Right hindlimb (tissue), 1 donor: ENCODE measurements at regions not wholly inside any gene's neighbourhood (a gene's known extent, or its start where the extent isn't known, plus 50 kb on each side); places are given as distances from the start of the nearest gene placed in this dataset.
A peak's percentile ranks its signal among the peaks of the same experiment; 100 is the strongest.
"Not testable (repeated sequence)": the region's sequence is repeated elsewhere in the genome, so short reads cannot be mapped to it uniquely, and the experiment has no call there.

ENCODE experiments used
- DNase-seq: peaks from one replicate; pipeline ENCODE4 v3.0.0-alpha.2; 2018

DNA sequence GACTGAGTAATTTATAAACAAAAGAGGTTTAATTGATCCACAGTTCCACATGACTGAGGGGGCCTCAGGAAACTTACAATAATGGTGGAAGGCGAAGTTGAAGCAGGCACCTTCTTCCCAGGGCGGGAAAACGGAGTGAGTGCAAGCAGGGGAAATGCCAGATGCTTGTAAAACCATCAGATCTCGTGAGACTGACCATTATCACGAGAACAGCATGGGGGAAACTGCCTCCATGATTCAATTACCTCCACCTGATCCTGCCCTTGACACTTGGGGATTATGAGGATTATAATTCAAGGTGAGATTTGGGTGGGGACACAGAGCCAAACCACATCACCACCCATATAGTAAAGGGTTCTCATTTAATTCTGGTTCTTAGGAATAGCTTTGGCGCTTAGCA lies 219.5 kb upstream of the ATP5MC3 start:
- no peak for DNase-seq

DNA sequence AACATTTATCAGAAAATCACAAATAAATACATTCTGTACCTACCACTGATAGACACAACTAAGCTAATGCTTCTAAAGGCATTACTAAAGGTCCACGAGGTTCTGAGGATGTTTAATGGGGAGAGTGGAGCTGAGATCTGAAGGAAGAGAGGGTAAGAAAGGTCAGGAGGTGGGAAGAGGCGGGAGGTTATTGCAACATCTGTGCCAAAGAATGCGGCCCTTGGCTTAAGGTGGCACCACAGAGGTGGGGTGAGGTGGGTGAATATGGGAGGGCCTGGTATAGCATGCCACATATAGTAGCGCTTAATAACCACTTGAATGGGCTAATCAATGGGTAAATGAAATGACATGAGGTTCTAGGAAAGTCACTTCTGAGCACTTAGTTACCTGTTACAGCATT lies 217.8 kb upstream of the ATP5MC3 start:
- DNase-seq = no peak

DNA sequence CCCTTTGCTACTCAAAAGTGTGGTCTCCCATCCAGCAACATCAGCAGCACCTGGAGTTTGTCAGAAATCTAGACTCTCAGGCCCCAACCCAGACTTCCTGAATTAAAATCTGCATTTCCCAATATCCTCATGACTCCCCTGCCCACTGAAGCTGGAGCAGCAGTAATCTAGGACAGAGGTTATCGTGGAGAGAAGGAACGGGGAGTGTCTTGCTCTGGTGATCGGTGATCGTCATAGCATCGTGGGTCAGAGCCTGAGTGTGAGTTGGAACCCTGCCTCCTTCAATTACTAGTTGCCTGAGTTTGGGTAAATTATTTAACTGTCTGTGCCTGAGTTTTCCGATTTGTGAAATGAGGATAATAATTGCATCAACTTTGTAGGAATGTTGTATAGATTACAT lies 217.3 kb upstream of the ATP5MC3 start:
- DNase-seq = no peak

DNA sequence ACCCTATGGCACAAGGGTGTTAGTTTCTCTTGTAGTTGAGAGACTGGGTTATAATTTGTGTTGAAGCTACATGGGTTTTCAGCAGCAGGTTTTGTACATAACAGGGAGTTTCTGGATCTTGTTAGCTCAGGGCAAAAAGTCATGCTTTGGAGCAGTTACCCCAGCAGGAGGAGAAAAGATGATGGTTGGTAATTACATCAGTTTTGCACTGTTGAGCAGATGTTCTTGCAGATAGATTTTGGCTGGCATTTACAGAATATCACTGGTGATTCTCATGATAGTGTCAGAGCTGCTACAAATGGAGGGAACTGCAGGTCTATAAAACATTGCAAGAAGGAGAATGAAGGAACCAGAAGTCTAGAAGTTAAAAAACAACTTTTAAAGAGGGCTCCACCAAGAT lies 215.2 kb upstream of the ATP5MC3 start:
- DNase-seq = no peak

DNA sequence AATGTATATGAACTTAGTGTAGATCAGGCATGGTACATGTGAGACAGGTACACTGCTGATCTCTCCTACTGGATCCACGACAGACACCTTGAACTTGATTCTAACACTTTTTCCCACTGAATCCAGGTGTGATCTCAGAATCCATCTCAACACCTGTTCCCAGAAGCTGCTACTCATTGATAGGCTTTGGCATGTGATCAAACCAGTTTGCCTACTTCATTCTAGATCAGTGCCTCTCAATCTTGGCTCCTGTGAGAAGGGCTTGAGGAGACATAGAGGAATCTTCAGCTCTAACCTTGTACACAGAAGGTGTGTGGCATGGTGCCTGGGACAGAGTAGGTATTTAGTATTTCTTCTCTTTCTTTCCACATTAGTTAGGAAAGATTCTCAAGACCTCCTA lies 212.3 kb upstream of the ATP5MC3 start:
- no peak for DNase-seq

DNA sequence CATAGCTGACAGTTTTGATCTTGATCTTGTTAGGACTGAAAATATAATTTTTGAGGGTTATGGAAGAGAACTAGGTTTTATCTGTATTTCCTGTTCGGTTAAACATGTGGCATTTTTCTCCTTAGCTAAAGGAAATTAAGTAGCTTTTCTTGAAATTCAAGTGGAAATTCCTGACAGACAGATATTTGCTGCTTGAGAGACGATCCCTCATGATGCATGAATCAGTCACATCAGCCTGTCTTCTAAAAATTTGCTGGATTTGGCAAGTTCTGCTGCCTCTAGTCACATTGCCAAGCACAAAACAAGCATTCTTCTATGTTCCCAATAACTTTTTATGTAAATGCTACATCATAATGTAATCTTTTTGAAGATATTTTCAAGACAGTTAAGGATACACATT lies 201.8 kb upstream of the ATP5MC3 start:
- DNase-seq = no peak

DNA sequence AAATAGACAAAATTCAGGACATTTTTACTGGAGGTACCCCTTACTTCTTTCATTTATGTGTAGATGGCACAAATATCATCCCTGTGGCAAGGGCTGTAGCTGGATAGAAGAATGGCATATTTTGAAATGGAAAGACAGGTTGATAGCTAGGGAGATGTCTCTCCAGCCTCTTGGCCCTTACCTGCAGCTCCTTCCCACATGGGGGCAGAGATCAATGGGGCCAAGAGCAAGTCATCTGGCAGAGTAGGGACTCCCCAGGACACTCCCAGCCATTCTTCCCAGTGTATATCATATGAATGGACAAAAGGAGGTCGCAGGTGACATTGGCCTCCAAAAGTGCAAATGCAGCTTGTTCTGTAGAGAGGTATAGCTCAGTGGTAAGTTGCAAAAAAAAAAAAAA lies 192.2 kb upstream of the ATP5MC3 start:
- DNase-seq = no peak

DNA sequence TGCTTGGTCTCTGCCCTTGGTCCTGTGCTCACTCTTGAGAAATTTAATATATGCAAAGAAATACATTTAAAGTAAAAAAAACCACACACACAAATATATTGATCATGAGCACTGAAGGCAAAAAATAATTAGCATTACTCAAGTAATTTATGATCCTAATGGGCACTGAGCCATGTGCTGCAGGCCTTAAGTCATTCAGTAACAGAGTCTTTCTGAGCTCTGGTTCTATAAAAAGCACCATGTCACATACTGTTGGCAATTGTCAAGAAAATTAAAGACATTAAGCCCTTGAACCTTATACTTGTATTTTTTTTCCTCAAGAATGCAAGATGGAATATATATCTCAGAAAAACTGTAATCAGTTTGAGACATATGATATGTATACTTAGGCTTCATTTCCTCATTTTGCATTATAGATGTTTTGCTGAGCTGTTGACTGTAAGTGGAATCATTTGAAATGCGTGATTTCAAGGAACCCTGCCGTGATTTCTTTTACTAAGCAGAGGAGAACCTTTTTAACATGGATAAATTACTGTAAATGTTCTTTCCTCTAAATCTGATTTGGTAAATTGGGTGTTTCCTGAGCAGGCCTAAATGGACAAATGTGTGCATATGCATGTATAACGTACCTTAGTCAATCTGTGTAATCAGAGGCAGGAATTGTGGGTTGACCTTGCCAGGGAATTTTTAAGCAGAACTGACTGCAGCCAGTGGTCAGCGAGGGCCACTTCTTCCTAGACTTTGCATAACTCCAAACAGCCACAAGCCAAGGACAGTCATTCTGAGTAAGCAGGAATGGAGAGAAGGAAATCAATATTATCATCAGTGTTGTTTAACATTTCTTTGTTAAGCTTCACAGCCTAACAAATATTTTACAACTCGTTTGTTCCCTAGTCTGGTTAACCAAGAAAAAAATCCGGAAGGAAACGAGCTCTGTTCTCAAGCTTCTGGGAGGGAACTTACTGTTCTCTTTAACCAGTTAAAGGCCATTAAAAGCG lies 191.5 kb upstream of the ATP5MC3 start:
- DNase-seq = no peak

DNA sequence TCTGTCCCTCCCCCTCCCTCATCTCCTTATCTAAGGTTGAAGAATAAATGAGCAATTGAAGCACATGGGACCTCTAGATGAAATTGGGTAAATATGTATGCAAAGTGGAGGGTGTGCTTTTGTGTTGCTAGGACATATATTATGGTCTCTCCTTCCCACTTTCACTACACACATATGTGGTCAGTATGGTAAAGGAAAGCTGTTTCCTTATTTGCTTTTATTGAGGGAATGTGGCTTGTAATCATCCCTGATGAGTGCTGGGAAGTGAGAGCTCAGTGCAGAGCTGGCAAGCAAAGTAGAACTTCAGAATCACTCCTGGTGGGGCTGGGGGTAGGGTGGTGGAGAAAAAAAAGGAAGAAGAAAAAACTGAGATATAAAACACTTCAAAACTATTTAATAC lies 189.9 kb upstream of the ATP5MC3 start:
- no peak for DNase-seq

DNA sequence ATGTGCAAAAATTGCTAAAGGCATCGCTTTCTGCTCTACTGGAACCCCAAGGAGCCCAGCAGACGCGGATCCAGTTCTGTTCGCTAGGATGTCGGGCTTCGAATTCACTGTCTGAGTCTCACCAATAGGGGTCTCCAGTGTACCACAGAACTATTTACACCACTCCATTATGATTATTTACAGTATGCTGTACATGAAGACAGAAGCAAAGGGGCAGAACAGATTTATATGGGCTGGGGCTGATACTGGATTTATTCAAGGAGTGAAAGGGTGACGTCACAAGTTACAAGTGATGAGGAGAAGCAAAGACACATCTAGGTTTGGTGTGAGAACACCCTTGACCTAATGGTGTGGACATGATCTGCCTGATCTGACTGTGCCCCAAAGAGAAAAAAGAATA lies 185.3 kb upstream of the ATP5MC3 start:
- DNase-seq = peak; percentile 51

DNA sequence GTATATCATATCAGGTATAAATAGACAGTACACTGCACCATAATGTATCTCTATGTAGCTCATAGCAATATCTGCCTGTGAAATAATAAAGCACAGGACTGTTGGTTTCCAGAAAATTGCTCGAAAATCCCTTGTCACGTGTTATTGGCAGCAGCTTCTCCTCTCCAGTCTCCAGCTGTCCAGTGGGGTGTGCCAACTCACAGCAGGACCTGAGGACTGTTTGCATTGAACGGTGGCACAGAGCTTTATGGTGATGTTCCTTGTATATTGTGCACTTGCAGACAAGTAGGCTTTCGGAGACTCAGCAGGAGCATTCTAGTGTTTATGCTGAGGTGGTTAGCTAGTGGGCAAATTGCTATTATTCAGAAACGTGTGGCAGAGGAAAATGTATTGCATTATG lies 182.2 kb upstream of the ATP5MC3 start:
- DNase-seq = peak; percentile 48

DNA sequence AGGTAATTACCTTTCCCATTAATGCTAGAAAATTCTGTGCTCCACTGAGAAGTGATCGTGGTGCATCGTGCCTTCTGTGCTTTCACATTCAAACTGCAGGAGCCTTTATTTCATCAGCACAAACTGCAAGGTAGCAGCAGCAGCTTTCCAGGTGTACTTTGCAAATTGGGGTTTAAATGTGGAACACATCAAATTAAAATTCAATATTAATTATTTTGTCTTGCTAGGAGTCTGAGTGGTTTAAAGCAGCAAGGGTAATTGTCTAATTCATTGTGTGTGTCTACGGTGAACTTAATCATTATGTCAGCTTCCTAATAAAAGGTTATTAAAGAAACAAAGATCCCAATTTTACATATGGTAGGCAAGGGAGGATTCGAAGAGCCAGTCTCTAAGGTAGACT lies 180.8 kb upstream of the ATP5MC3 start:
- no peak for DNase-seq

DNA sequence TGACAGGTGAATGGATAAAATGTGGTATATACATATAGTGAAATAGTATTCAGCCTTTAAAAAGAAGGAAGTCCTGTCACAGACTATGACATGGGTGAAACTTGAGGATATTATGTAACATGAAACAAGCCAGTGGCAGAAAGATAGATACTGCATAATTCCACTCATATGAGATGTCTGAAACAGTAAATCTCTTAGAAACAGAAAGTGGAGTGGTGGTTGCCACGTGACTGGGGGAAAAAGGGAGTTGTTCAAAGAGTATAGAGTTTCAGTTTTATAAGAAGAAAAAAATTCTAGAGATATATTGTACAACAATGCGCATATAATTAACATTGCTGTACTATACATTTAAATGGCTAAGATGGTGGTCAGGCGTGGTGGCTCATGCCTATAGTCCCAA lies 178.2 kb upstream of the ATP5MC3 start:
- no peak for DNase-seq

DNA sequence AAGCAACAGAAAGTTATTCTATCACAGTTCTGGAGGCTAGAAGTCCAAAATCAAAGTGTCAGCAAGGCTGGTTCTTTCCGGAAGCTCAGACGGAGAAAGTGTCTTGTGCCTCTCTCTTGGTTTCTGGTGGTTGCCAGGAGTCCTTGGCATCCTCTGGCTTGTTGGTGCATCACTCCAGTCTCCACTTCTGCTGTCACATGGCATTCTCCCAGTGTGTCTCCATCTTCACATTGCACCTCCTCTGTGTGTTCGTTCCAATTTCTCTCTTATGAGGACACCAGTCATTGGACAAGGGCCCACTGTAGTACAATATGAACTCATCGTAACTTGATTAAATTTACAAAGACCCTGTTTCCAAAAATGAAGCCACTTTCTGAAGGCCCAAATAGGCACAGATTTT lies 175.4 kb upstream of the ATP5MC3 start:
- no peak for DNase-seq

DNA sequence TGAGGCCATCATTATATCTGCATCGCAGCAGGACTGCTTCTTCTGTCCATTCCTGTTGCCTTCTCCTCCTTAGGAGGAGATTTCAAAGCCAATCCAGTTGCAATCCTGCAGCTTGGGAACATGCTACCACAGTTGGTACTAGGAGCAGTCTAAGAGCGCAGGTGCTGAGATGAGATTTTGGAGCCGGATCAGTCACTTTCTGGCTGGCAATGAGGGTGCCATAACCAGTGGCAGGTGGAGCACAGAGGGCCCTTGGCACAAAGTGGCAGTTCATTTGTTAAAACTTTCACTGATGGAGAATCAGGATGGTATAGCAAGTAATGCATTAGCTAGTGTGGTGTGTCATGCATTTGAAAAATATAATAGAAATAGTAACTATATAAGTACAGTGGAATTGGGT lies 173.7 kb upstream of the ATP5MC3 start:
- no peak for DNase-seq

DNA sequence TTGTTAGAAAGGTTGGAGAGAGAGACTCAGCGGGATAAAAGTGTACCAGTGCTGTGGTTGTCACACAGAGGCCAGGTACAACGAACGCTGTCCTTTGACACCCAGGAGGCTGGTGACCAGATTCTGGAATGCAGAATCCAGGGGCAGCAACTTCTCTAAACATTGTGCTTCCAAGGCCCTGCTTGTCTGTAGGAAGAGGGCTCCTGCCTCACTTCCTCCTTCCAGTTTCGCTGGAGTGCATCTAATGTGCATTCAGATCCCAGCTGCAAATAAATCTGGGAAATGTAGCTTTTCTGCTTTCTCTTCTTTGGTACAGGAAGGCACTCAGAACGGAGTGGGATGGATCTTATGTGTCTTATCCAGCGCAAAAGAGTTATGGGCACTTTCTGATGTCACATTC lies 171.8 kb upstream of the ATP5MC3 start:
- no peak for DNase-seq

DNA sequence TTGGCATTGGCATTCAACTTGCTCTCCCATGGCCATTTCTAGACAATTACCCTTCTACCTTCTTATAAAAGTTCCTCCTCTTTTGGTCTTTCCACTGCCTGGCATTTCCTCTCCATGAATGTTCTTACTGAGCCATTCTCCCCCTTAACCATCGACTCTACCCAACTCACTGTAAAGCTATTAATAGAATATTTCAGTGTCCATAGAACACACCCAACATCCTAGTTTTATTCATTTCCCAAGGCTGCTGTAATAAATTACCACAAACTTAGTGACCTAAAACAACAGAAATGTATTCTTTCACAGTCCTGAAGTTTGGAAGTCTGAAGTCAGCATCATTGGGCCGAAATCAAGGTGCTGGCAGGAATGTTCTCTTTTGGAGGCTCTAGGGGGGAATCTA lies 170.0 kb upstream of the ATP5MC3 start:
- DNase-seq = no peak

DNA sequence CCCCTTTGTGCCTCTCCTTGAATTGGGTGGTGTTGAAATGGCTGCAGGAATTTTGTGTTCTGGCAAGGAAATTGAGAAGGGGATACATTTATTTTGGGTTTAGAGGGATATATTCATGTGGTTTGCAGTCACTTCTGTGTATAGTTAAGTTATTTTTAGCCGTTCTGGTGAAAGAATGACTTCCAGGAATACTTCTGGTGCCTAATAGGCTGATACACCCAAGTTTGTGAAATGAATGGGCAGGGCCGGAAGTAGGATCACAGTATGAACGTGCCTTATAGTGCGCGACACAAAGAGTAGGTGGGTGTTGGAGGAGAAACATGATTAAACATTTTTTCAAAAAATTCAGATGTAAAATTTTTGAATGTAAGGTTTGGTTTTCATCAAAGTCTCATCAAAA lies 168.6 kb upstream of the ATP5MC3 start:
- DNase-seq = no peak

DNA sequence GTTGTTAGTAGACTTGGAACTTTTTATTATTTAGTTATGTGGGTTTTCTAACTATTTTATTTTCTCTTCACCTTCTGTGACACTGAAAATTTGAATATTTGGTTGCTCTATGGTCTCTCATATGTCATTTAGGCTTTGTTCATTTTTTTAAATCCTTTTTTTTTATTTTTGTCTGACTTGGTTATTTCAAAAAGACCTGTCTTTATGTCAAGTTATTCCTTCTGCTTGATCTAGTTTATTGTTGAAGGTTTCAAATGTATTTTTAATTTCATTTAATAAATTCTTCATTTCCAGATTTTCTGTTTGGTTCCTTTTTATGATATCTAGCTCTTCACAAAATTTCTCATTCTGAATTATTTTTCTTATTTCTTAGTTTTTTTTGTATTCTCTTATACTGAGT lies 160.6 kb upstream of the ATP5MC3 start:
- no peak for DNase-seq

DNA sequence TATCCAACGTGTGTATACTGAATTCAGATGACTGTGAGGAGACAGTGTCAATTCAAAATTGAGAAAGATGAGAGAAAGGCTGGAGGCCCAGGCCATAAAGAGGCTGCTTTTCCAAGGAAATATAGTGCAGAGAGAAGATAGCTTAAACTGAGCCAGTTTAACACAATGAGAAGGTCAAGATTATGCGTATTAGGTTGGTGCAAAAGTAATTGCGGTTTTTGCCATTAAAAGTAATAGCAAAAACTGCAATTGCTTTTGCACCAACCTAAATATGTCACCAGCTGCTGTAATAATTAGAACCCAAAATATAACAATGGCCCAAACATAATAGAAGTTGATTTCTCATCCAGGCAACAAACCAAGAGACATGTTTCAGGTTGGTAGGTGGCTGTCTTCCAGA lies 148.7 kb upstream of the ATP5MC3 start:
- no peak for DNase-seq

DNA sequence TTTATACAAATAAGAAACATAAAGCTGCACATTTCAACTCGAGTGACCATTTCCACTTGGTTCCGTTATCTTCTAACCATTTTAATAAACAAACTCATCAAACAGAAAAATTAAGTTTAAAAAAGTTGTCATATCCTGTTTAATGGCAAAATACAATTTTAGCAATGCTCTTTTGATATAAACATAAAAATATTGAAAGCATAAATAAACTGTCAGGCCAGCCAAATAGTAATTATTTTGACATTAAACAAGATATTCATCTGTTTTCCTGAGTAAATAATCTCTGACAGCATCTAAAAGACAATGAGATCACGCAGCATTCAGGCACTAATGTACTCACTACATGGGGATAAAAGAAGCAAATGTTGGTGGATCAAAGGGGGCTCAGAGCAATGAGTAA lies 145.3 kb upstream of the ATP5MC3 start:
- DNase-seq = no peak

DNA sequence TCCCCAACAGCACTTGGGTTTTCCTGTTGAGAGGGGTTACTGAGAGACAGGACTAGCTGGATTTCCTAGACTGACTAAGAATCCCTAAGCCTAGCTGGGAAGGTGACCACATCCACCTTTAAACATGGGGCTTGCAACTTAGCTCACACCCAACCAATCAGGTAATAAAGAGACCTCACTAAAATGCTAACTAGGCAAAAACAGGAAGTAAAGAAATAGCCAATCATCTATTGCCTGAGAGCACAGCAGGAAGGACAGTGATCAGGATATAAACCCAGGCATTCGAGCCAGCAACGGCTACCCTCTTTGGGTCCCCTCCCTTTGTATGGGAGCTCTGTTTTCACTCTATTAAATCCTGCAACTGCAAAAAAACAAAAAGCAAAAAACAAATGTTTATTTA lies 144.7 kb upstream of the ATP5MC3 start:
- DNase-seq = not testable (repeated sequence)

DNA sequence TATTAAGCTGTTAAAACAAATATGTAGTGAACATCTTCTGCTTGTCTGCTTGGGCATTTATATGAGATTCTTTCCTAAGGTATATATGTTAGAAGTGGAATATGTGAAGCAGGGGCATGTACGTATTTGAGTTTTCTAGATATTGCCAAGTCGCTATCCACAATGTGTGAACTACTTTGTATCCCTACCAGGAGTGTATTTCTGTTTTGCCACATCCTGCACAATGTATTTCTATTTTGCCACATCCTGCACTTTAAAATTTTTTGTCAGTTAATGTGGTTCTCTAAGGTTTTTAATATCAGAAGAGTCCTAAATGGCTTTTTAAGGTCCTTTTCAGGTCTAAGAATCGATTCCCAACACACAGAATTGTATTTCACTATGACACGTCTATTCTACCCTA lies 141.7 kb upstream of the ATP5MC3 start:
- no peak for DNase-seq

DNA sequence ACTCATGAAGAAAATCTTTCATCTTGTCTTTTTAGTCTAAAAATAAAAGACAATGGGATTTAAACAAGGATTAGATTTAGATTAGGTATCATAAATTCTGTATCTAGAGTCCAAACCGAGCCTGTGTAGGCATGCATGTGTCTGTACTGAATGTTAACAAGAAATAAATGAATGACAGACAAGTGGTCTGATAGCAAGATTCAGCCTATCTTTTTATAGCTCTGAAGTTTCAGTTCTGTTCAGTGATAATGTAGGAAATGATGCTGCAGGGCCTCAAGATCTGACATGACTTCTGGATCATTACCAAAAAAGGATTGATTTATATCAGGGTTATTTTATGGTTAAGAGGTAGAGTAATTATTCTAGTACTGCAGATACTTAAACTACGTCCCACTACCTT lies 137.0 kb upstream of the ATP5MC3 start:
- no peak for DNase-seq

DNA sequence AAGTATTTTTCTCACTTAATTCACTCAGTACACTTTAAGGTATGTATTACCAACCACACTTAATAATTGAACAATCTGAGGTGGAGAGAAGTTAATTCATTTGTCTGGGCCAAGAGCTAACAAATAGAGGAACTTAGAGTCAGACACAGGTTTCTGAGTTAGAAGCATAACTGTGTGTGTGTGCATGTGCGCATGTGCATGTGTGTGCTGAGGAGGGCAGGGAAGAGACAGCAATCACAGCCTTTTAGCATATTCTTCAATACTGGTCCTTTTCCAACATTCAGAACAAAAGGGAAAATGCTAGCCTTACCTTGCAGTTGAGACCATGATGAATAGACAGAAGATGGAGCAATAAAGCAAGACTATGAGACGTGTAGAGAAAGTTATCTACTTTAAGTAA lies 136.2 kb upstream of the ATP5MC3 start:
- no peak for DNase-seq
